ENCODE measurements at regions not wholly inside any gene's neighbourhood (a gene's known extent, or its start where the extent isn't known, plus 50 kb on each side); places are given as distances from the start of the nearest gene placed in this dataset.

- TF ChIP-seq CTCF (conservative IDR thresholded peaks at IDR 0.05; ENCODE audit: low read length) (no peak), EZH2phosphoT487 (IDR thresholded peaks at IDR 0.05; ENCODE audit: borderline replicate concordance, low read depth, low read length) (no peak)
Observed at GRCh38 chr6:4603856-4604369, 172.3 kb upstream of the CDYL start.
